Endodermal cell (in vitro differentiated cells): ENCODE measurements at regions not wholly inside any gene's neighbourhood (a gene's known extent, or its start where the extent isn't known, plus 50 kb on each side); places are given as distances from the start of the nearest gene placed in this dataset.

Experiments
- DNase-seq: peaks from one replicate; pipeline ENCODE4 v3.0.0-alpha.2; 2017
- H3K27ac ChIP-seq: 2 replicates; pipeline ENCODE4 v1.5.1; 2013; ENCODE audit warnings: mild to moderate bottlenecking, low read depth, low read length, moderate library complexity
- H3K27me3 ChIP-seq: 2 replicates; pipeline ENCODE4 v1.6.1; 2013; ENCODE audit warnings: mild to moderate bottlenecking, low read length, moderate library complexity; ENCODE audit not compliant: insufficient read depth, control insufficient read depth, poor library complexity, severe bottlenecking
- H3K36me3 ChIP-seq: 2 replicates; pipeline ENCODE4 v1.7.0; 2013; ENCODE audit warnings: mild to moderate bottlenecking, low read length, moderate library complexity; ENCODE audit not compliant: control insufficient read depth, insufficient read depth
- H3K4me1 ChIP-seq: one replicate; pipeline ENCODE4 v1.7.0; 2013; ENCODE audit warnings: low read length; ENCODE audit not compliant: control insufficient read depth, insufficient read depth
- H3K4me3 ChIP-seq: 2 replicates; pipeline ENCODE4 v1.5.1; 2013; ENCODE audit warnings: mild to moderate bottlenecking, low read length, moderate library complexity
- H3K9ac ChIP-seq: 2 replicates; pipeline ENCODE4 v1.6.1; 2013; ENCODE audit warnings: mild to moderate bottlenecking, low read length, moderate library complexity; ENCODE audit not compliant: poor library complexity, severe bottlenecking; ENCODE audit errors: extremely low read depth
- H3K9me3 ChIP-seq: 2 replicates; pipeline ENCODE4 v1.6.1; 2013; ENCODE audit warnings: mild to moderate bottlenecking, low read length, moderate library complexity; ENCODE audit not compliant: control insufficient read depth
- H3K27ac Mint-ChIP-seq: 2 replicates; pipeline ENCODE4 v1.8.0; 2020; ENCODE audit warnings: mixed read lengths
- H3K27me3 Mint-ChIP-seq: 2 replicates; pipeline ENCODE4 v1.8.0; 2021; ENCODE audit warnings: mild to moderate bottlenecking, mixed read lengths; ENCODE audit not compliant: insufficient read depth
- H3K36me3 Mint-ChIP-seq: 2 replicates; pipeline ENCODE4 v1.8.0; 2020; ENCODE audit warnings: low read depth, mixed read lengths
- H3K4me1 Mint-ChIP-seq: 2 replicates; pipeline ENCODE4 v1.8.0; 2020; ENCODE audit warnings: mixed read lengths
- H3K4me3 Mint-ChIP-seq: 2 replicates; pipeline ENCODE4 v1.8.0; 2020; ENCODE audit warnings: mild to moderate bottlenecking, moderate library complexity, mixed read lengths
- H3K9me3 Mint-ChIP-seq: 2 replicates; pipeline ENCODE4 v1.8.0; 2020; ENCODE audit warnings: mild to moderate bottlenecking, mixed read lengths
- CTCF ChIP-seq: fragments of 200-600 bp; sonication (generic); conservative IDR thresholded peaks from 2 replicates; pipeline ENCODE4 v1.5.0; 2021; ENCODE audit warnings: antibody characterized with exemption, mild to moderate bottlenecking
- WGBS, 2 experiments: methylation state at CpG; one replicate each; pipeline versions ENCODE4 v1.1.5 to v1.1.7; 2013; ENCODE audit warnings: missing lambda C conversion rate in 2 of 2, mixed read lengths in 1 of 2; ENCODE audit not compliant: insufficient coverage in 1 of 2, insufficient read length in 1 of 2; 5-methylcytosine and 5-hydroxymethylcytosine counted together

DNA sequence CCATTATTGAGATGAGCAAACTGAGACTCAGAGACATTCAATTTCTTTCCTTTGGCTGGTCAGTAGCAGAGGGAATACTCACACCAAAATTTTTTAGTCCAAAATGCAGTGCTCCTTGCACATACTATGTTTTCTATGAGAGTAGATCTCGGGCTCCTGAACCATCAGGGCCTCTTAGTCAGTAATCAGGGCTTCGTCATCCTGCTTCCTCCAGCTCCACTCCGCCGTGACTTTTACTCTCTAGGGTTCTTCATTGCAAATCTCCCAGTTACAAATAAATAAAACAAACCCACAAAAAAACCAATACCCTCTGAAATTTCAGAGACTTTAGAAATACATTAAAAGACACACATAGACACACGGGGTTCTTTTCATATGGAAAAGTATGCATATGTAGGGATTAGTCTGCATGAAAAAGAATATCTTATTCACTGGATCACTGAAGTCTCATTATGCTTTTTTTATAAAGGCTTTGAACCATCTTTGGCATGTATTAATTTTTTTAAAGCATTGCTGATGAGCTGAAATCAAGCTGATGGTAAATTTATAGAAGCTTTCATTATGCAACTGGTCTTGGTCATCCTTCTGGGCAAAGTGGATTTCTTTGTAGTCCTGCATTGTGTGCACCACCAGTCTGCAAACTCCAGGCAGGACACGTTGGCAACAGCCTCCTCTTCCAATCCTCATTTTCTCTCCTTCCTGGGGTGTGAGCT is 235.0 kb downstream of the ICOS start:
- no peak for TF ChIP-seq CTCF
- no peak overlapping the region for H3K4me3 ChIP-seq
- H3K27ac ChIP-seq, result no peak overlapping the region
- H3K9me3 ChIP-seq, result no peaks in the 10 kb centered on the region
- Mint-ChIP-seq H3K36me3 (no peaks in the 10 kb centered on the region), H3K27ac (no peak overlapping the region), H3K9me3 (no peaks in the 10 kb centered on the region), H3K4me3 (no peak overlapping the region), H3K4me1 (no peaks in the 10 kb centered on the region), H3K27me3 (no peaks in the 10 kb centered on the region)
- 51 to 68% methylated on average over 2 to 5 of the region's 6 CpGs for WGBS, 2 experiments
- H3K4me1 ChIP-seq, result peaks cover 7% of the 10 kb centered on the region
- H3K36me3 ChIP-seq, result no peaks in the 10 kb centered on the region
- no peaks in the 10 kb centered on the region for H3K27me3 ChIP-seq
- DNase-seq, result no peak
- H3K9ac ChIP-seq, result no peak overlapping the region

- H3K36me3 Mint-ChIP-seq, result no peaks in the 10 kb centered on the region
- Histone ChIP-seq H3K27me3 (no peaks in the 10 kb centered on the region), H3K4me3 (no peak overlapping the region), H3K9me3 (no peaks in the 10 kb centered on the region), H3K27ac (no peak overlapping the region), H3K36me3 (no peaks in the 10 kb centered on the region), H3K9ac (no peak overlapping the region), H3K4me1 (peaks cover 7% of the 10 kb centered on the region)
- no peak for TF ChIP-seq CTCF
- no peak overlapping the region for H3K27ac Mint-ChIP-seq
- H3K9me3 Mint-ChIP-seq, result no peaks in the 10 kb centered on the region
- H3K4me3 Mint-ChIP-seq, result no peak overlapping the region
- no peaks in the 10 kb centered on the region for H3K4me1 Mint-ChIP-seq
- H3K27me3 Mint-ChIP-seq, result no peaks in the 10 kb centered on the region
- 61 to 67% methylated on average over 3 to 7 of the region's 7 CpGs for WGBS, 2 experiments
- DNase-seq, result no peak
Observed at GRCh38 chr2:204172145-204172600, 235.6 kb downstream of the ICOS start.

DNA sequence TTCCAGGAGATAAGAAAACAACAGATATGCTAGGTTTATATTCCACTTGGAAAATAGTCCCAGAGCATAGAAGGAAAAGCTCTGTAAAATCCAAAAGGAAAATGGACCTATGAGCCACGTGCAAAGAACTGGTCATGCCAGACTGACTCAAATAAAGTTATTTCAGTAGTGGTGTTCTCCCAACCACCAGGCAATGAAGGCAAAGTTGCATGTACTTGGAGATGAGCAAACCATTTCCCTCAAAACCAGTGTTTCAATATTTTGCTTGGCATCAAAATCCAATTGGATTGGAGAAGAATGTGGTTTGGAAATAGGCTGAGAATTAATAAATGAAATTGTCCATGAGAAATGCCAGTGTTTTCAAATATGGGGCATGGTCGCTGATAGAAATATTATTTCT is 237.5 kb downstream of the ICOS start:
- no peak overlapping the region for H3K27ac Mint-ChIP-seq
- no peaks in the 10 kb centered on the region for H3K36me3 ChIP-seq
- 46 to 50% methylated on average over 2 of the region's 2 CpGs for WGBS, 2 experiments
- H3K4me3 ChIP-seq, result no peak overlapping the region
- no peak overlapping the region for H3K27ac ChIP-seq
- H3K36me3 Mint-ChIP-seq, result no peaks in the 10 kb centered on the region
- no peaks in the 10 kb centered on the region for H3K9me3 ChIP-seq
- H3K9me3 Mint-ChIP-seq, result no peaks in the 10 kb centered on the region
- H3K4me3 Mint-ChIP-seq, result no peak overlapping the region
- H3K9ac ChIP-seq, result no peak overlapping the region
- H3K27me3 ChIP-seq, result no peaks in the 10 kb centered on the region
- no peaks in the 10 kb centered on the region for H3K27me3 Mint-ChIP-seq
- TF ChIP-seq CTCF, result no peak
- H3K4me1 Mint-ChIP-seq, result no peaks in the 10 kb centered on the region
- DNase-seq, result no peak
- H3K4me1 ChIP-seq, result peaks cover 7% of the 10 kb centered on the region
